Mesendoderm (in vitro differentiated cells): ENCODE measurements at regions not wholly inside any gene's neighbourhood (a gene's known extent, or its start where the extent isn't known, plus 50 kb on each side); places are given as distances from the start of the nearest gene placed in this dataset.

Experiments used
- DNase-seq: peaks from one replicate; pipeline ENCODE4 v3.0.0; 2013
- H2AK5ac ChIP-seq: 2 replicates; pipeline ENCODE4 v1.6.1; 2013; ENCODE audit warnings: low read length, inconsistent platforms
- H2BK120ac ChIP-seq: 2 replicates; pipeline ENCODE4 v1.6.1; 2013; ENCODE audit warnings: low read depth, mild to moderate bottlenecking, low read length, moderate library complexity, mixed read lengths
- H2BK15ac ChIP-seq: replicated peaks from 2 replicates; pipeline ENCODE4 v1.6.1; 2013; ENCODE audit warnings: low read depth, mild to moderate bottlenecking, moderate library complexity
- H2BK5ac ChIP-seq: 2 replicates; pipeline ENCODE4 v1.6.1; 2013; ENCODE audit warnings: low read length, inconsistent platforms
- H3K18ac ChIP-seq: 2 replicates; pipeline ENCODE4 v1.6.1; 2013; ENCODE audit warnings: mild to moderate bottlenecking, low read length, mixed read lengths
- H3K23ac ChIP-seq: one replicate; pipeline ENCODE4 v1.6.1; 2013; ENCODE audit warnings: low read length
- H3K27ac ChIP-seq: 2 replicates; pipeline ENCODE4 v1.5.1; 2013; ENCODE audit warnings: low read depth, mild to moderate bottlenecking, inconsistent platforms, low read length, moderate library complexity
- H3K27me3 ChIP-seq: 2 replicates; pipeline ENCODE4 v1.6.1; 2013; ENCODE audit warnings: low read length, control low read depth, mild to moderate bottlenecking, inconsistent platforms; ENCODE audit not compliant: insufficient read depth, poor library complexity
- H3K36me3 ChIP-seq: 2 replicates; pipeline ENCODE4 v1.6.1; 2013; ENCODE audit warnings: low read length, inconsistent platforms; ENCODE audit not compliant: control insufficient read depth, insufficient read depth
- H3K4ac ChIP-seq: one replicate; pipeline ENCODE4 v1.6.1; 2013; ENCODE audit warnings: low read depth, mild to moderate bottlenecking, low read length, moderate library complexity
- H3K4me1 ChIP-seq: 2 replicates; pipeline ENCODE4 v1.6.1; 2013; ENCODE audit warnings: low read depth, low read length, inconsistent platforms; ENCODE audit not compliant: control insufficient read depth
- H3K4me2 ChIP-seq: 2 replicates; pipeline ENCODE4 v1.6.1; 2013; ENCODE audit warnings: low read length
- H3K4me3 ChIP-seq: 2 replicates; pipeline ENCODE4 v1.5.1; 2013; ENCODE audit warnings: mild to moderate bottlenecking, low read length
- H3K56ac ChIP-seq: one replicate; pipeline ENCODE4 v1.6.1; 2013; ENCODE audit warnings: low read length
- H3K79me1 ChIP-seq: 2 replicates; pipeline ENCODE4 v1.6.1; 2013; ENCODE audit warnings: low read length, inconsistent platforms
- H3K79me2 ChIP-seq: 2 replicates; pipeline ENCODE4 v1.6.1; 2013; ENCODE audit warnings: mild to moderate bottlenecking, low read length; ENCODE audit not compliant: control insufficient read depth, insufficient read depth
- H3K9ac ChIP-seq: 2 replicates; pipeline ENCODE4 v1.6.1; 2013; ENCODE audit warnings: low read length, inconsistent platforms
- H4K5ac ChIP-seq: one replicate; pipeline ENCODE4 v1.6.1; 2013; ENCODE audit warnings: low read length
- H4K8ac ChIP-seq: one replicate; pipeline ENCODE4 v1.6.1; 2013; ENCODE audit warnings: low read depth, mild to moderate bottlenecking, control low read depth, low read length, moderate library complexity
- WGBS: extraction: QIAGEN DNeasy Blood & Tissue Kit; methylation state at CpG from one replicate; pipeline ENCODE4 v1.1.7; 2013; ENCODE audit warnings: low lambda C conversion rate, missing lambda C conversion rate; ENCODE audit not compliant: insufficient coverage; ENCODE audit errors: extremely low coverage; 5-methylcytosine and 5-hydroxymethylcytosine counted together

DNA sequence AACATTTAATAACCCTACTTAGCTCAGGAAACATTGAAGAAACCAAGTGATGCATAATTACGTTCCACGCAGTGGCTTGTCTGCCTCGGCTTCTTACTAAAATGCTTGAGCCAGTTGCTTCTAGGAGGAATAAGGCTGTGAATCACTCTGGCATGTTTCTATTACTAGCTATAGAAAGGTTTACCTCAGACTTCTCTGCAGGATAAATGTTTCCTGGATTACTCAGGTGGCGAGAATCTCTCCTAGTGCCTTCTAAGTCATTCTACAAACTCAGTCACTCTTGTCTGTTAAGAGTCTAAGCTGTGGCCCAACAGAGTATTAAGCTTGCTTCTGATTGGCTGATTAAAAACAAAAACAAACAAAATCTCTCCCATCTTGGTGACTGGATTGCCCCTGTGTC, 92.0 kb upstream of the RALGPS2 start:
- H3K56ac ChIP-seq, result no peak overlapping the region
- H3K27me3 ChIP-seq, result no peaks in the 10 kb centered on the region
- DNase-seq, result peak; percentile 70
- no peaks in the 10 kb centered on the region for H3K79me1 ChIP-seq
- WGBS, result no CpG with 5 or more reads among the region's 4 CpGs
- no peak overlapping the region for H2BK120ac ChIP-seq
- no peak overlapping the region for H4K5ac ChIP-seq
- no peak overlapping the region for H3K4ac ChIP-seq
- no peaks in the 10 kb centered on the region for H3K4me1 ChIP-seq
- no peaks in the 10 kb centered on the region for H3K36me3 ChIP-seq
- H3K23ac ChIP-seq, result no peak overlapping the region
- no peak overlapping the region for H3K18ac ChIP-seq
- no peak overlapping the region for H2AK5ac ChIP-seq
- no peak overlapping the region for H3K4me3 ChIP-seq
- no peak overlapping the region for H2BK15ac ChIP-seq
- no peak overlapping the region for H4K8ac ChIP-seq
- H3K79me2 ChIP-seq, result no peaks in the 10 kb centered on the region
- H2BK5ac ChIP-seq, result no peak overlapping the region
- no peak overlapping the region for H3K4me2 ChIP-seq
- no peak overlapping the region for H3K9ac ChIP-seq
- no peak overlapping the region for H3K27ac ChIP-seq

DNA sequence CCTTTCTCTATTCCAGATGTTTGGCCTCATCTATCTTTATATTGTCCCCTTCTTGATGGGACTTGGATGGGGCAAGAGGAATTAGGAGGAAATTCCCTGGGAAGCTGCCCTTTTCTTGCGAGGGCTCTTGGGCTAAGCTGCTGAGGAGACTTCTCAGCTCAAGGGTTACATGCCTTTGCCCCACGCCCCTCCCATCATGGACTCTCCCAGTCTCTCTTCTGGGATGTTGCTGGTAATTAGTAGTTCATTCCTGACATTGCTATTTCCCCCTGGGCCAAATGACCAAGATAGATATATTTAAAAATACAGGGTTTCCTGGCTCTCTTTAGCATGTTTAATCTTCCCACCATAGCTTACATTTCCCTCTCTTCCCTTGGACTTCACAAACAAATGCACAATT, 90.6 kb upstream of the RALGPS2 start:
- DNase-seq, result peak; percentile 62
- H3K9ac ChIP-seq, result no peak overlapping the region

DNA sequence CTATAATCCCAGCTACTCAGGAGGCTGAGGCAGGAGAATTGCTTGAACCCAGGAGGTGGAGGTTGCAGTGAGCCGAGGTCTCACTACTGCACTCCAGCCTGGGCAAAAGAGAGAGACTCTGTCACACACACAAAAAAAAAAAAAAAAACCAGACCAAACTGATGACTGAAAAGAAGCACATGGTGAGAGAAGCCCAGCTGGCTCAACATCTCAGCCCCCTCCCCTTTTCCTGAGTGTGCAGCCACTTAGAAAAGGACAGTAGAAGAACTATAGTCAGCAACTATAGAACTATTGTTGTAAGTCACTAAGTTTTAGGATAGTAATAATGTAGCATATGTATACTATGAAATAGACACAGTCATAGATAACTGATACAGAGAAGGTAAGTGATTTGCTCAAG, 87.2 kb upstream of the RALGPS2 start:
- Histone ChIP-seq H3K4me1 (no peaks in the 10 kb centered on the region), H2BK5ac (no peak overlapping the region), H2BK15ac (no peak overlapping the region), H2AK5ac (no peak overlapping the region), H3K36me3 (no peaks in the 10 kb centered on the region), H3K79me1 (no peaks in the 10 kb centered on the region), H3K27me3 (no peaks in the 10 kb centered on the region), H3K79me2 (no peaks in the 10 kb centered on the region), H3K27ac (no peak overlapping the region), H3K4me3 (no peak overlapping the region), H3K56ac (no peak overlapping the region), H3K4ac (no peak overlapping the region), H3K4me2 (no peak overlapping the region), H3K18ac (no peak overlapping the region), H4K5ac (no peak overlapping the region), H3K9ac (no peak overlapping the region), H3K23ac (no peak overlapping the region), H4K8ac (no peak overlapping the region), H2BK120ac (no peak overlapping the region)
- no peak for DNase-seq
- whole genome bisulfite sequencing, result no CpG with 5 or more reads among the region's 1 CpG

More for the DNA sequence above, 90.6 kb upstream of the RALGPS2 start:
- Histone ChIP-seq H3K79me1 (no peaks in the 10 kb centered on the region), H3K23ac (no peak overlapping the region), H2AK5ac (no peak overlapping the region), H3K4me3 (no peak overlapping the region), H2BK5ac (no peak overlapping the region), H4K8ac (no peak overlapping the region), H3K27me3 (no peaks in the 10 kb centered on the region), H2BK15ac (no peak overlapping the region), H3K79me2 (no peaks in the 10 kb centered on the region), H3K18ac (no peak overlapping the region), H3K27ac (no peak overlapping the region), H4K5ac (no peak overlapping the region), H3K36me3 (no peaks in the 10 kb centered on the region), H3K4ac (no peak overlapping the region), H3K4me1 (no peaks in the 10 kb centered on the region), H3K4me2 (no peak overlapping the region), H2BK120ac (no peak overlapping the region), H3K56ac (no peak overlapping the region)
- WGBS, result no CpG with 5 or more reads among the region's 2 CpGs

DNA sequence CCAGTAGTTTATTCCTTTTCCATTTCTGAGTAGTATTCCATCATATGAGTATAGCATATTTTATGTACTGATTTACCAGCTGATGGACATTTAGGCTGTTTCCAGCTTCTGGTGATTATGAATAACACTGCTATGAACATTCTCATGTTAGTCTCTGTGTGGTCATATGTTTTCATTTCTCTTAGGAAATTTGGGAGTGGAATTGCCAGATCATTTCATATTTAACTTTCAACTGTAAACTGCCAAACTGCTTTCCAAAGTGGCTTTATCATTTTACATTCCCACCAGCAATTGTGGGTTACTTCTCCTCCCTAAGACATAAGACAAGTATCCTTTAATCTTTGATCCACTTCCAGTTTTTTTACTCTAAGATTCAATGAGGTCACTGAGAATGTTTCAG, 85.7 kb upstream of the RALGPS2 start:
- Histone ChIP-seq H3K9ac (no peak overlapping the region), H2AK5ac (no peak overlapping the region), H3K79me1 (no peaks in the 10 kb centered on the region), H2BK5ac (no peak overlapping the region), H3K23ac (no peak overlapping the region), H3K79me2 (no peaks in the 10 kb centered on the region), H3K4me1 (no peaks in the 10 kb centered on the region), H3K27me3 (no peaks in the 10 kb centered on the region), H2BK120ac (no peak overlapping the region), H3K36me3 (no peaks in the 10 kb centered on the region), H3K4me2 (no peak overlapping the region), H3K18ac (no peak overlapping the region), H3K4me3 (no peak overlapping the region), H3K4ac (no peak overlapping the region), H3K56ac (no peak overlapping the region), H2BK15ac (no peak overlapping the region), H3K27ac (no peak overlapping the region), H4K5ac (no peak overlapping the region), H4K8ac (no peak overlapping the region)
- no peak for DNase-seq

GRCh38 chr1:178642282-178642681, 82.8 kb upstream of the RALGPS2 start:
- Histone ChIP-seq H3K27ac (no peak overlapping the region), H3K23ac (no peak overlapping the region), H3K4me3 (no peak overlapping the region), H3K4ac (no peak overlapping the region), H2BK120ac (no peak overlapping the region), H3K56ac (no peak overlapping the region), H3K79me2 (no peaks in the 10 kb centered on the region), H2BK5ac (no peak overlapping the region), H3K18ac (no peak overlapping the region), H4K5ac (no peak overlapping the region), H3K27me3 (no peaks in the 10 kb centered on the region), H3K79me1 (no peaks in the 10 kb centered on the region), H2BK15ac (no peak overlapping the region), H4K8ac (no peak overlapping the region), H3K36me3 (no peaks in the 10 kb centered on the region), H3K9ac (no peak overlapping the region), H2AK5ac (no peak overlapping the region), H3K4me2 (no peak overlapping the region), H3K4me1 (peaks cover 4% of the 10 kb centered on the region)
- DNase-seq, result no peak
- no CpG with 5 or more reads among the region's 5 CpGs for WGBS

- H3K27ac ChIP-seq, result no peak overlapping the region
Measured at GRCh38 chr1:178643349-178643748, 81.7 kb upstream of the RALGPS2 start.

More at GRCh38 chr1:178643349-178643748, 81.7 kb upstream of the RALGPS2 start:
- no CpG with 5 or more reads among the region's 4 CpGs for WGBS
- no peak overlapping the region for H3K23ac ChIP-seq
- no peak overlapping the region for H3K18ac ChIP-seq
- no peak overlapping the region for H3K56ac ChIP-seq
- no peak overlapping the region for H2BK5ac ChIP-seq
- peaks cover 4% of the 10 kb centered on the region for H3K4me1 ChIP-seq
- no peak overlapping the region for H2BK15ac ChIP-seq
- no peak overlapping the region for H4K5ac ChIP-seq
- no peaks in the 10 kb centered on the region for H3K27me3 ChIP-seq
- H2AK5ac ChIP-seq, result no peak overlapping the region
- H3K4me2 ChIP-seq, result no peak overlapping the region
- no peak overlapping the region for H3K9ac ChIP-seq
- H3K4ac ChIP-seq, result no peak overlapping the region
- DNase-seq, result no peak
- H3K79me1 ChIP-seq, result no peaks in the 10 kb centered on the region
- H3K79me2 ChIP-seq, result no peaks in the 10 kb centered on the region
- H3K36me3 ChIP-seq, result no peaks in the 10 kb centered on the region
- H3K4me3 ChIP-seq, result no peak overlapping the region
- no peak overlapping the region for H4K8ac ChIP-seq
- no peak overlapping the region for H2BK120ac ChIP-seq
